Left lung (tissue), 4 donors: ENCODE measurements at regions not wholly inside any gene's neighbourhood (a gene's known extent, or its start where the extent isn't known, plus 50 kb on each side); places are given as distances from the start of the nearest gene placed in this dataset.

Source experiments
- ATAC-seq: fragments of 200-7000 bp; cut with Tn5 transposase; one replicate; pipeline ENCODE4 v1.9.1; 2020; ENCODE audit warnings: moderate library complexity
- DNase-seq, 4 donors: peaks; one replicate each; pipeline ENCODE4 v3.0.0-alpha.2; 2013 to 2020
- H3K27ac ChIP-seq, 2 donors: fragments of 200-600 bp; sonication (generic) in 1 of 2; one replicate each; pipeline versions ENCODE4 v1.5.0 to v1.8.0; 2020 to 2021
- H3K27me3 ChIP-seq, 2 donors: fragments of 200-600 bp; sonication (generic) in 1 of 2; one replicate each; pipeline versions ENCODE4 v1.5.0 to v1.8.0; 2020 to 2021
- H3K36me3 ChIP-seq, 2 donors: fragments of 200-600 bp; sonication (generic) in 1 of 2; one replicate each; pipeline versions ENCODE4 v1.5.0 to v1.8.0; 2020 to 2021
- H3K4me1 ChIP-seq, 2 donors: fragments of 200-600 bp; one replicate each; pipeline ENCODE4 v1.8.0; 2021
- H3K4me3 ChIP-seq, 2 donors: fragments of 200-600 bp; sonication (generic) in 1 of 2; one replicate each; pipeline versions ENCODE4 v1.5.0 to v1.8.0; 2020 to 2021; ENCODE audit warnings: mild to moderate bottlenecking in 1 of 2
- H3K9me3 ChIP-seq, 2 donors: fragments of 200-600 bp; sonication (generic) in 1 of 2; one replicate each; pipeline versions ENCODE4 v1.5.0 to v1.8.0; 2020 to 2021
- CTCF ChIP-seq, 2 donors: fragments of 200-600 bp; sonication (generic) in 1 of 2; IDR thresholded peaks; one replicate each; pipeline versions ENCODE4 v1.5.0 to v1.8.0; 2021; ENCODE audit warnings: antibody characterized with exemption in 2 of 2
- intact Hi-C, 2 donors: fragments of 100-400 bp; cut with DNase I; formaldehyde crosslinking; loops; one replicate each; pipeline versions ENCODE4 v1.11.2 to v1.14.2; 2022
- donor health status: DM: no; HTN: yes; CAD: no.
- donor health status: DM: no; HTN: no; CAD: no.

GRCh38 chr5:98292496-98292895 lies 481.0 kb upstream of the RGMB start:
- no peak for ATAC-seq
- H3K27me3 ChIP-seq, result no peaks in the 10 kb centered on the region

GRCh38 chr5:98296426-98296825 lies 477.0 kb upstream of the RGMB start:
- H3K27me3 ChIP-seq, result no peaks in the 10 kb centered on the region
- DNase-seq, result no peak
- TF ChIP-seq CTCF (IDR thresholded peaks at IDR 0.05), result no peak
- H3K36me3 ChIP-seq, result no peaks in the 10 kb centered on the region
- no peak overlapping the region for H3K27ac ChIP-seq
- no peaks in the 10 kb centered on the region for H3K4me1 ChIP-seq
- H3K9me3 ChIP-seq, result no peaks in the 10 kb centered on the region
- intact Hi-C loops, result no loop called here
- no peak for ATAC-seq
- H3K4me3 ChIP-seq, result no peak overlapping the region

More at GRCh38 chr5:98292496-98292895, 481.0 kb upstream of the RGMB start:
- Histone ChIP-seq H3K4me1 (no peaks in the 10 kb centered on the region), H3K9me3 (no peaks in the 10 kb centered on the region), H3K27ac (no peak overlapping the region), H3K36me3 (no peaks in the 10 kb centered on the region), H3K4me3 (no peak overlapping the region)
- DNase-seq, result no peak
- TF ChIP-seq CTCF (IDR thresholded peaks at IDR 0.05), result no peak
- intact Hi-C loops, result no loop called here

GRCh38 chr5:98299435-98299834 lies 474.0 kb upstream of the RGMB start:
- no peaks in the 10 kb centered on the region for H3K27me3 ChIP-seq
- no peaks in the 10 kb centered on the region for H3K36me3 ChIP-seq
- H3K4me1 ChIP-seq, result no peaks in the 10 kb centered on the region
- no peak for ATAC-seq
- no peak for DNase-seq
- H3K4me3 ChIP-seq, result no peak overlapping the region
- H3K27ac ChIP-seq, result no peak overlapping the region
- TF ChIP-seq CTCF (IDR thresholded peaks at IDR 0.05), result no peak
- intact Hi-C loops, result no loop called here
- no peaks in the 10 kb centered on the region for H3K9me3 ChIP-seq

- no peaks in the 10 kb centered on the region for H3K36me3 ChIP-seq
- ATAC-seq (no peak), DNase-seq (no peak)
- no peaks in the 10 kb centered on the region for H3K27me3 ChIP-seq
- H3K27ac ChIP-seq, result no peak overlapping the region
- intact Hi-C loops, result no loop called here
- TF ChIP-seq CTCF (IDR thresholded peaks at IDR 0.05), result no peak
- no peak overlapping the region for H3K4me3 ChIP-seq
- H3K9me3 ChIP-seq, result no peaks in the 10 kb centered on the region
- H3K4me1 ChIP-seq, result no peaks in the 10 kb centered on the region
Measured at GRCh38 chr5:98301547-98301946, 471.9 kb upstream of the RGMB start.

GRCh38 chr5:98307811-98308210 lies 465.7 kb upstream of the RGMB start:
- no peaks in the 10 kb centered on the region for H3K4me1 ChIP-seq
- intact Hi-C loops, result no loop called here
- no peaks in the 10 kb centered on the region for H3K27me3 ChIP-seq
- DNase-seq, result no peak
- no peaks in the 10 kb centered on the region for H3K36me3 ChIP-seq
- H3K9me3 ChIP-seq, result no peaks in the 10 kb centered on the region
- H3K4me3 ChIP-seq, result no peak overlapping the region
- no peak for ATAC-seq
- H3K27ac ChIP-seq, result no peak overlapping the region
- no peak for TF ChIP-seq CTCF (IDR thresholded peaks at IDR 0.05)
